SK-N-SH treated with all-trans-retinoic acid at 6 μM for 48 hours (cell line): ENCODE measurements at regions not wholly inside any gene's neighbourhood (a gene's known extent, or its start where the extent isn't known, plus 50 kb on each side); places are given as distances from the start of the nearest gene placed in this dataset.

ENCODE experiments used
- ATAC-seq: fragments of 200-7000 bp; cut with Tn5 transposase; 3 replicates; pipeline ENCODE4 v1.9.1; 2020; ENCODE audit warnings: mild to moderate bottlenecking, moderate library complexity
- ARNTL ChIP-seq: fragments of 450-650 bp; formaldehyde crosslinking; IDR thresholded peaks from 2 replicates; pipeline ENCODE4 v1.5.0; 2020; ENCODE audit warnings: low read depth, mild to moderate bottlenecking, moderate library complexity, borderline replicate concordance
- BACH2 ChIP-seq: fragments of 250-450 bp; sonication (Bioruptor Pico); IDR thresholded peaks from 2 replicates; pipeline ENCODE4 v1.9.0; 2021; ENCODE audit warnings: mild to moderate bottlenecking, borderline replicate concordance
- CREB5 ChIP-seq: fragments of 250-450 bp; sonication (Bioruptor Pico); IDR thresholded peaks from 2 replicates; pipeline ENCODE4 v1.5.1; 2020; ENCODE audit warnings: low read depth, mild to moderate bottlenecking, moderate library complexity
- CSDC2 ChIP-seq: fragments of 250-450 bp; sonication (Bioruptor Pico); IDR thresholded peaks from 2 replicates; pipeline ENCODE4 v1.5.0; 2020; ENCODE audit warnings: mild to moderate bottlenecking, moderate library complexity
- CSRNP3 ChIP-seq: fragments of 250-450 bp; sonication (Bioruptor Pico); IDR thresholded peaks from 2 replicates; pipeline ENCODE4 v1.5.1; 2021; ENCODE audit warnings: mild to moderate bottlenecking, moderate library complexity
- ESRRG ChIP-seq: fragments of 250-450 bp; sonication (Bioruptor Pico); IDR thresholded peaks from 2 replicates; pipeline ENCODE4 v1.6.1; 2021; ENCODE audit warnings: mild to moderate bottlenecking
- GLIS3 ChIP-seq: fragments of 250-450 bp; sonication (Bioruptor Pico); IDR thresholded peaks from 2 replicates; pipeline ENCODE4 v1.5.0; 2020; ENCODE audit warnings: mild to moderate bottlenecking, moderate library complexity
- ISL1 ChIP-seq: fragments of 250-450 bp; sonication (Bioruptor Pico); IDR thresholded peaks from 2 replicates; pipeline ENCODE4 v2.1.2; 2022; ENCODE audit warnings: mild to moderate bottlenecking, moderate library complexity
- OSR1 ChIP-seq: fragments of 250-450 bp; sonication (Bioruptor Pico); IDR thresholded peaks from 2 replicates; pipeline ENCODE4 v1.8.0; 2022; ENCODE audit warnings: moderate library complexity, mild to moderate bottlenecking, inconsistent platforms
- POU6F1 ChIP-seq: fragments of 250-450 bp; sonication (Bioruptor Pico); IDR thresholded peaks from 2 replicates; pipeline ENCODE4 v1.8.0; 2021; ENCODE audit warnings: low read depth, mild to moderate bottlenecking, moderate library complexity, borderline replicate concordance
- PPARA ChIP-seq: fragments of 250-450 bp; sonication (Bioruptor Pico); IDR thresholded peaks from 2 replicates; pipeline ENCODE4 v1.5.0; 2020; ENCODE audit warnings: mild to moderate bottlenecking, borderline replicate concordance
- RARB ChIP-seq: fragments of 250-450 bp; sonication (Bioruptor Pico); IDR thresholded peaks from 2 replicates; pipeline ENCODE4 v1.8.0; 2021; ENCODE audit warnings: mild to moderate bottlenecking, moderate library complexity
- SNAI2 ChIP-seq: fragments of 250-450 bp; sonication (Bioruptor Pico); IDR thresholded peaks from 2 replicates; pipeline ENCODE4 v1.5.0; 2020; ENCODE audit warnings: mild to moderate bottlenecking, moderate library complexity
- TCF4 ChIP-seq: fragments of 250-450 bp; sonication (Bioruptor Pico); IDR thresholded peaks from 2 replicates; pipeline ENCODE4 v1.8.0; 2021; ENCODE audit warnings: mild to moderate bottlenecking, moderate library complexity, borderline replicate concordance
- TOX ChIP-seq: fragments of 250-450 bp; sonication (Bioruptor Pico); IDR thresholded peaks from 2 replicates; pipeline ENCODE4 v1.8.0; 2021; ENCODE audit warnings: mild to moderate bottlenecking, moderate library complexity, borderline replicate concordance
- TSHZ2 ChIP-seq: fragments of 250-450 bp; sonication (Bioruptor Pico); IDR thresholded peaks from 2 replicates; pipeline ENCODE4 v1.5.0; 2020; ENCODE audit warnings: mild to moderate bottlenecking, moderate library complexity
- ZC3H10 ChIP-seq: fragments of 250-450 bp; sonication (Bioruptor Pico); IDR thresholded peaks from 2 replicates; pipeline ENCODE4 v1.5.1; 2021; ENCODE audit warnings: mild to moderate bottlenecking, moderate library complexity
- ZFP3 ChIP-seq: fragments of 250-450 bp; sonication (Bioruptor Pico); IDR thresholded peaks from 2 replicates; pipeline ENCODE4 v1.5.0; 2020; ENCODE audit warnings: mild to moderate bottlenecking, moderate library complexity
- ZFP30 ChIP-seq: fragments of 450-650 bp; formaldehyde crosslinking; IDR thresholded peaks from 2 replicates; pipeline ENCODE4 v1.5.0; 2022; ENCODE audit warnings: mild to moderate bottlenecking, moderate library complexity
- ZNF70 ChIP-seq: fragments of 450-650 bp; formaldehyde crosslinking; IDR thresholded peaks from 2 replicates; pipeline ENCODE4 v1.5.0; 2020; ENCODE audit warnings: mild to moderate bottlenecking, moderate library complexity
- TF ChIP-seq, protein P1 (sequence below): fragments of 250-450 bp; sonication (Bioruptor Pico); IDR thresholded peaks from 2 replicates; pipeline ENCODE4 v1.8.0; 2020; ENCODE audit warnings: mild to moderate bottlenecking, moderate library complexity, borderline replicate concordance

GRCh38 chr21:27040738-27041469 lies 74.0 kb upstream of the ADAMTS5 start:
- no peak for TF ChIP-seq ARNTL
- TF ChIP-seq ZNF70 (CRISPR knock-in tag): no peak
- TF ChIP-seq TCF4: no peak
- TF ChIP-seq ESRRG (CRISPR knock-in tag): no peak
- TF ChIP-seq RARB (CRISPR knock-in tag): no peak
- no peak for TF ChIP-seq CSDC2 (CRISPR knock-in tag)
- TF ChIP-seq, protein P1, sequence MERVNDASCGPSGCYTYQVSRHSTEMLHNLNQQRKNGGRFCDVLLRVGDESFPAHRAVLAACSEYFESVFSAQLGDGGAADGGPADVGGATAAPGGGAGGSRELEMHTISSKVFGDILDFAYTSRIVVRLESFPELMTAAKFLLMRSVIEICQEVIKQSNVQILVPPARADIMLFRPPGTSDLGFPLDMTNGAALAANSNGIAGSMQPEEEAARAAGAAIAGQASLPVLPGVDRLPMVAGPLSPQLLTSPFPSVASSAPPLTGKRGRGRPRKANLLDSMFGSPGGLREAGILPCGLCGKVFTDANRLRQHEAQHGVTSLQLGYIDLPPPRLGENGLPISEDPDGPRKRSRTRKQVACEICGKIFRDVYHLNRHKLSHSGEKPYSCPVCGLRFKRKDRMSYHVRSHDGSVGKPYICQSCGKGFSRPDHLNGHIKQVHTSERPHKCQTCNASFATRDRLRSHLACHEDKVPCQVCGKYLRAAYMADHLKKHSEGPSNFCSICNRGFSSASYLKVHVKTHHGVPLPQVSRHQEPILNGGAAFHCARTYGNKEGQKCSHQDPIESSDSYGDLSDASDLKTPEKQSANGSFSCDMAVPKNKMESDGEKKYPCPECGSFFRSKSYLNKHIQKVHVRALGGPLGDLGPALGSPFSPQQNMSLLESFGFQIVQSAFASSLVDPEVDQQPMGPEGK (CRISPR knock-in tag): no peak
- no peak for TF ChIP-seq TSHZ2
- no peak for TF ChIP-seq POU6F1 (CRISPR knock-in tag)
- no peak for TF ChIP-seq CSRNP3 (CRISPR knock-in tag)
- no peak for TF ChIP-seq CREB5
- no peak for TF ChIP-seq ZFP30 (CRISPR knock-in tag)
- TF ChIP-seq BACH2: no peak
- no peak for TF ChIP-seq GLIS3 (CRISPR knock-in tag)
- TF ChIP-seq TOX: no peak
- TF ChIP-seq ZFP3 (CRISPR knock-in tag): no peak
- TF ChIP-seq OSR1: no peak
- TF ChIP-seq ISL1: no peak
- TF ChIP-seq, all 23 proteins: peak for 0
- no peak for ATAC-seq

DNA sequence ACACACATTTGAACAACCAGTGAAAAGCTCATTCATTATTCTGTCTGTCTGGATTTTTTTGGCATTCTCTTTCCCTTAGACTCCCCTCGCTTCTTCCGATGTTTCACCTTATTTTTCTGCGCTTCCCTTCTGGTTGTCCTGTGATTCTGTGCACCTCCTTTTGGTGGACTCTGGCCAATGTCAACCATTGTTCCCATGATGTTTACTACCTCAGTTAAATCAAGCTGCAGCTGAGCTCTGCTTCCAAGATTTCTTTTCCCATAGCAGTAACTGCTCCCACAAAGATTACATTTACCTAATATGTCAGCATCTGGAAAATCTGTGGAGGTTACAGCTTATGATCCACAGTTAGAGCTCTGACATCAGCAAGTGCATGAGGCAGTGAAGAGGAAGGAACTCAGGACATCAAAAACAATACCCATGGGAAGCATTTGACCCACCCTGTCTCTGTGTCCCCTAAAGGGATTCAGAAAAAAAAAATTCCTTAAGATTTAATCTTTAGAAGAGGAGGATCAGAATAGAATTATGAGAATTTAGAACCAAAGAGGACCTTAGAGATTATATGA lies 69.9 kb upstream of the ADAMTS5 start:
- TF ChIP-seq SNAI2 (CRISPR knock-in tag) (no peak), ARNTL (no peak), GLIS3 (CRISPR knock-in tag) (no peak), CSRNP3 (CRISPR knock-in tag) (no peak), TSHZ2 (no peak), PPARA (no peak), RARB (CRISPR knock-in tag) (no peak), POU6F1 (CRISPR knock-in tag) (no peak), CSDC2 (CRISPR knock-in tag) (no peak), ZC3H10 (CRISPR knock-in tag) (no peak), TOX (no peak), ESRRG (CRISPR knock-in tag) (no peak), ISL1 (no peak), CREB5 (no peak)
- no peak for ATAC-seq
